ENCODE measurements at regions not wholly inside any gene's neighbourhood (a gene's known extent, or its start where the extent isn't known, plus 50 kb on each side); places are given as distances from the start of the nearest gene placed in this dataset.

DNA sequence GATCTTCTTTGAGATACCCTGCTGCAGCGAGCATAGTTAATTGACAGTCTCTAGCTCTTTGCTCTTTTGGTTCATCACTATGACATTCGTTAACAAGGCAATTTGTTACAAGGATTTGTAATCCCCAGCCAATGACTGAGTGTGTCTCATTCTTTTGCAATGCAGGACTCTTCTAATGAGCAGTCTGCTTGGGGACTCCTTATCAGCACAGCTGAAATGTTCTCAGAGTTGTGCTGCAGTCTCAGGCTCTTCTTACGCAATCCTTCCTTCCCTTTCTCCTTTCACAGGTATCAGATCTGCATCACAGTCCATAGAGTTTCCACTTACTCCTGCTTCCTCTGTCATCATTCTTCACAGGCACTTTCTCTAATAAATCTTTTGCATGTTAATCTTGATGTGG is 161.2 kb upstream of the OGFRL1 start:
- no peak for TF ChIP-seq POLR2A (IDR thresholded peaks at IDR 0.05)
- TF ChIP-seq CTCF (IDR thresholded peaks at IDR 0.05): no peak

All from transverse colon (tissue), 3 donors.